ENCODE measurements at regions not wholly inside any gene's neighbourhood (a gene's known extent, or its start where the extent isn't known, plus 50 kb on each side); places are given as distances from the start of the nearest gene placed in this dataset.
A peak's percentile ranks its signal among the peaks of the same experiment; 100 is the strongest.

DNA sequence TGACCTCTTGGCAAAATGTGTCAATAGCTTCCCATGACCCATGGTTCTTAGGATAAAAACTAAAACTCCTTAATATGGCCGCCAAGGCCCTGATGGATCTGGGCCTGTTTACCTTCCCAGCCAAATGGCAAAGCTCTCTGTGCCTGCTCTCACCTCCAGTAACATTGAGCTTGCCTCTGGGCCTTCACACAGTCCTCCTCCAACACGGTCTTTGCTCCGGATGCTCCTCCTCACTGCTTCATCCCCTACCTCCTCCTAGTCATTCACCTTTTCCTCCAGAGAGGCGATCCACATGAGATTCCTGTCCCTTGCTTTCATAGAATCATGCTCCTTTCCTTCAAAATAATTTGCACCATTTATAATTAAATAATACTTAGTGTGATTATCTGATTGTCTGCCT lies 172.3 kb upstream of the AFDN start:
- CTCF ChIA-PET: no interaction called here
- POLR2A ChIA-PET: no interaction called here
- TF ChIP-seq KLF10 (tag by site-specific recombination; IDR thresholded peaks at IDR 0.05) (no peak), ZFP37 (tag by site-specific recombination; IDR thresholded peaks at IDR 0.05) (no peak), ZNF76 (tag by site-specific recombination; IDR thresholded peaks at IDR 0.05; ENCODE audit: borderline replicate concordance, low read depth) (no peak), ZNF473 (tag by site-specific recombination; IDR thresholded peaks at IDR 0.05) (no peak), ZNF660 (tag by site-specific recombination; IDR thresholded peaks at IDR 0.05) (no peak), SP3 (tag by site-specific recombination; IDR thresholded peaks at IDR 0.05) (no peak), ZNF596 (tag by site-specific recombination; IDR thresholded peaks at IDR 0.05) (no peak), ZNF626 (tag by site-specific recombination; IDR thresholded peaks at IDR 0.05) (no peak), ZBTB17 (tag by site-specific recombination; IDR thresholded peaks at IDR 0.05) (no peak), ZNF623 (tag by site-specific recombination; IDR thresholded peaks at IDR 0.05) (no peak), ZNF184 (tag by site-specific recombination; IDR thresholded peaks at IDR 0.05) (no peak)
- TF ChIP-seq, protein P1, sequence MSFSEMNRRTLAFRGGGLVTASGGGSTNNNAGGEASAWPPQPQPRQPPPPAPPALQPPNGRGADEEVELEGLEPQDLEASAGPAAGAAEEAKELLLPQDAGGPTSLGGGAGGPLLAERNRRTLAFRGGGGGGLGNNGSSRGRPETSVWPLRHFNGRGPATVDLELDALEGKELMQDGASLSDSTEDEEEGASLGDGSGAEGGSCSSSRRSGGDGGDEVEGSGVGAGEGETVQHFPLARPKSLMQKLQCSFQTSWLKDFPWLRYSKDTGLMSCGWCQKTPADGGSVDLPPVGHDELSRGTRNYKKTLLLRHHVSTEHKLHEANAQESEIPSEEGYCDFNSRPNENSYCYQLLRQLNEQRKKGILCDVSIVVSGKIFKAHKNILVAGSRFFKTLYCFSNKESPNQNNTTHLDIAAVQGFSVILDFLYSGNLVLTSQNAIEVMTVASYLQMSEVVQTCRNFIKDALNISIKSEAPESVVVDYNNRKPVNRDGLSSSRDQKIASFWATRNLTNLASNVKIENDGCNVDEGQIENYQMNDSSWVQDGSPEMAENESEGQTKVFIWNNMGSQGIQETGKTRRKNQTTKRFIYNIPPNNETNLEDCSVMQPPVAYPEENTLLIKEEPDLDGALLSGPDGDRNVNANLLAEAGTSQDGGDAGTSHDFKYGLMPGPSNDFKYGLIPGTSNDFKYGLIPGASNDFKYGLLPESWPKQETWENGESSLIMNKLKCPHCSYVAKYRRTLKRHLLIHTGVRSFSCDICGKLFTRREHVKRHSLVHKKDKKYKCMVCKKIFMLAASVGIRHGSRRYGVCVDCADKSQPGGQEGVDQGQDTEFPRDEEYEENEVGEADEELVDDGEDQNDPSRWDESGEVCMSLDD (tag by site-specific recombination; IDR thresholded peaks at IDR 0.05): no peak
- TF ChIP-seq, protein P2, sequence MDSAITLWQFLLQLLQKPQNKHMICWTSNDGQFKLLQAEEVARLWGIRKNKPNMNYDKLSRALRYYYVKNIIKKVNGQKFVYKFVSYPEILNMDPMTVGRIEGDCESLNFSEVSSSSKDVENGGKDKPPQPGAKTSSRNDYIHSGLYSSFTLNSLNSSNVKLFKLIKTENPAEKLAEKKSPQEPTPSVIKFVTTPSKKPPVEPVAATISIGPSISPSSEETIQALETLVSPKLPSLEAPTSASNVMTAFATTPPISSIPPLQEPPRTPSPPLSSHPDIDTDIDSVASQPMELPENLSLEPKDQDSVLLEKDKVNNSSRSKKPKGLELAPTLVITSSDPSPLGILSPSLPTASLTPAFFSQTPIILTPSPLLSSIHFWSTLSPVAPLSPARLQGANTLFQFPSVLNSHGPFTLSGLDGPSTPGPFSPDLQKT (IDR thresholded peaks at IDR 0.05; ENCODE audit: borderline replicate concordance, low read depth, low read length): no peak
- H3K4me1 ChIP-seq (ENCODE audit: control insufficient read depth, insufficient read depth, low read length): no peaks in the 10 kb centered on the region
- no peak overlapping the region for H3K4me3 ChIP-seq (ENCODE audit: low read depth, low read length)
- no peaks in the 10 kb centered on the region for H3K36me3 ChIP-seq (ENCODE audit: control insufficient read depth in 2 of 2, insufficient read depth in 1 of 2, low read length in 2 of 2)
- H3K27ac ChIP-seq (ENCODE audit: extremely low read depth, low read depth, low read length): no peak overlapping the region
- H3K9me3 ChIP-seq (ENCODE audit: control insufficient read depth, insufficient read depth, low read depth, low read length): no peaks in the 10 kb centered on the region

DNA sequence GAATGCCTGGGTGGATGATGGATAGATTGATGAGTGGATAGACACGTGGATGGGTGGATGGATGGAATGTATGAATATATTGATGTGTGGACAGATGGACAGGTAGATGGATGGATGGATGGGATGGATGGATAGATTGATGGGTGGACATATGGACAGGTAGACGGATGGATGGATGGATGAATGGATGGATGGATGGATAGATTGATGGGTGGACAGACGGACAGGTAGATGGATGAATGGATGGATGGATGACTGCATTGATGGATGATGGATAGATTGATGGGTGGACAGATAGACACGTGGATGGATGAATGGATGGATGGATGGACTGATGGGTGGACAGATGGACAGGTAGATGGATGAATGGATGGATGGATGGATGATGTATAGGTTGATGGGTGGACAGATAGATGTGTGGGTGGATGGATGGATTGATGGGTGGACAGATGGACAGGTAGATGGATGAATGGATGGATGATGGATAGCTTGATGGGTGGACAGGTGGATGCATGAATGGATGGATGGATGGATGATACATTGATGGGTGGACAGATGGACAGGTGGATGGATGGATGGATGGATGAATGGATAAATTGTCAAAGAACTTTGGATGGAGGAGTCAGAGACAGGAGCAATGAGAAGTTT lies 171.4 kb upstream of the AFDN start:
- TF ChIP-seq ZNF146 (tag by site-specific recombination; IDR thresholded peaks at IDR 0.05): no peak
- TF ChIP-seq ZNF248 (tag by site-specific recombination; IDR thresholded peaks at IDR 0.05): peak; percentile 29; the same call in 1 of the 2 replicates
- TF ChIP-seq ZNF266 (tag by site-specific recombination; IDR thresholded peaks at IDR 0.05; ENCODE audit: low read depth): no peak
- TF ChIP-seq ZNF202 (tag by site-specific recombination; IDR thresholded peaks at IDR 0.05; ENCODE audit: borderline replicate concordance): no peak
- TF ChIP-seq ZNF610 (tag by site-specific recombination; IDR thresholded peaks at IDR 0.05; ENCODE audit: borderline replicate concordance): no peak
- TF ChIP-seq KLF1 (tag by site-specific recombination; IDR thresholded peaks at IDR 0.05): no peak
- TF ChIP-seq, protein P3, sequence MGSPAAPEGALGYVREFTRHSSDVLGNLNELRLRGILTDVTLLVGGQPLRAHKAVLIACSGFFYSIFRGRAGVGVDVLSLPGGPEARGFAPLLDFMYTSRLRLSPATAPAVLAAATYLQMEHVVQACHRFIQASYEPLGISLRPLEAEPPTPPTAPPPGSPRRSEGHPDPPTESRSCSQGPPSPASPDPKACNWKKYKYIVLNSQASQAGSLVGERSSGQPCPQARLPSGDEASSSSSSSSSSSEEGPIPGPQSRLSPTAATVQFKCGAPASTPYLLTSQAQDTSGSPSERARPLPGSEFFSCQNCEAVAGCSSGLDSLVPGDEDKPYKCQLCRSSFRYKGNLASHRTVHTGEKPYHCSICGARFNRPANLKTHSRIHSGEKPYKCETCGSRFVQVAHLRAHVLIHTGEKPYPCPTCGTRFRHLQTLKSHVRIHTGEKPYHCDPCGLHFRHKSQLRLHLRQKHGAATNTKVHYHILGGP (tag by site-specific recombination; IDR thresholded peaks at IDR 0.05): no peak
- TF ChIP-seq ZBTB17 (tag by site-specific recombination; IDR thresholded peaks at IDR 0.05): peak; percentile 91
- TF ChIP-seq, protein P4, sequence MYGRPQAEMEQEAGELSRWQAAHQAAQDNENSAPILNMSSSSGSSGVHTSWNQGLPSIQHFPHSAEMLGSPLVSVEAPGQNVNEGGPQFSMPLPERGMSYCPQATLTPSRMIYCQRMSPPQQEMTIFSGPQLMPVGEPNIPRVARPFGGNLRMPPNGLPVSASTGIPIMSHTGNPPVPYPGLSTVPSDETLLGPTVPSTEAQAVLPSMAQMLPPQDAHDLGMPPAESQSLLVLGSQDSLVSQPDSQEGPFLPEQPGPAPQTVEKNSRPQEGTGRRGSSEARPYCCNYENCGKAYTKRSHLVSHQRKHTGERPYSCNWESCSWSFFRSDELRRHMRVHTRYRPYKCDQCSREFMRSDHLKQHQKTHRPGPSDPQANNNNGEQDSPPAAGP (tag by site-specific recombination; IDR thresholded peaks at IDR 0.05): no peak
- TF ChIP-seq KLF9 (tag by site-specific recombination; IDR thresholded peaks at IDR 0.05; ENCODE audit: low read depth): no peak
- TF ChIP-seq HOXD13 (CRISPR knock-in tag; IDR thresholded peaks at IDR 0.05; ENCODE audit: borderline replicate concordance): no peak
- TF ChIP-seq ZNF366 (tag by site-specific recombination; conservative IDR thresholded peaks at IDR 0.05): peak; percentile 94
- TF ChIP-seq ZNF501 (tag by site-specific recombination; IDR thresholded peaks at IDR 0.05): no peak
- H3K27ac ChIP-seq (ENCODE audit: extremely low read depth, low read depth, low read length): no peak overlapping the region
- H3K36me3 ChIP-seq (ENCODE audit: control insufficient read depth in 2 of 2, insufficient read depth in 1 of 2, low read length in 2 of 2): no peaks in the 10 kb centered on the region
- POLR2A ChIA-PET: no interaction called here
- H3K9me3 ChIP-seq (ENCODE audit: control insufficient read depth, insufficient read depth, low read depth, low read length): no peaks in the 10 kb centered on the region
- H3K4me3 ChIP-seq (ENCODE audit: low read depth, low read length): no peak overlapping the region
- CTCF ChIA-PET: interaction anchor here (0.6 kb wide), 1 partner anchor 225 kb away, joined by 3 read pairs; no protein-coding TSS in a partner anchor
- H3K4me1 ChIP-seq (ENCODE audit: control insufficient read depth, insufficient read depth, low read length): no peaks in the 10 kb centered on the region
